ENCODE measurements at regions not wholly inside any gene's neighbourhood (a gene's known extent, or its start where the extent isn't known, plus 50 kb on each side); places are given as distances from the start of the nearest gene placed in this dataset.

DNA sequence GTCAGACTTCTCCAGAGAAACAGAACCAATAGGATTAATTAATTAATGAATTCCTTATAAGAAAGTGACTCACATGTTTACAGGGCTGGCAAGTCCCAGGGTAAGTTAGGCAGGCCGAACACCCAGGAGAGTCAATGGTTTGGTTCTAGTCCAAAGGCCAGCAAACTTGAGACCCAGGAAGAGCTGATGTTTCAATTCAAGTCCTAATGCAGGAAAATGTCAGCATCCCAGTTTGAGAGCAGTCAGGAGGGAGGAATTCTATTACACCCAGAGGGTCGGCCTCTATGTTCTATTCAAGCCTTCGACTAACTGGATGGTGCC, 466.0 kb downstream of the INSC start:
- TF ChIP-seq CTCF (IDR thresholded peaks at IDR 0.05; ENCODE audit: poor library complexity) (no peak), EZH2 (IDR thresholded peaks at IDR 0.05; ENCODE audit: borderline replicate concordance) (no peak), EZH2phosphoT487 (IDR thresholded peaks at IDR 0.05; ENCODE audit: low read depth, severe bottlenecking, unreplicated experiment) (no peak)
